Activated CD8-positive, alpha-beta T cell treated with anti-CD3 and anti-CD28 coated beads for 36 hours (primary cell): ENCODE measurements at regions not wholly inside any gene's neighbourhood (a gene's known extent, or its start where the extent isn't known, plus 50 kb on each side); places are given as distances from the start of the nearest gene placed in this dataset.

Experiments
- ATAC-seq: fragments of 200-7000 bp; cut with Tn5 transposase; one replicate; pipeline ENCODE4 v1.10.0; 2021; ENCODE audit warnings: mild to moderate bottlenecking, moderate library complexity
- CTCF ChIA-PET: fragments of 350-600 bp; sonication (Branson Sonifier 250); formaldehyde crosslinking; loops from one replicate; lab custom pipeline; 2021; ENCODE audit warnings: antibody characterized with exemption; lab: Charles Lee
- POLR2A ChIA-PET: fragments of 350-600 bp; sonication (Branson Sonifier 250); formaldehyde crosslinking; loops from one replicate; lab custom pipeline; 2021; ENCODE audit warnings: antibody characterized with exemption; lab: Charles Lee
- DNase-seq: peaks from one replicate; pipeline ENCODE4 v3.0.0-alpha.2; 2020
- H3K27ac Mint-ChIP-seq: one replicate; pipeline ENCODE4 v1.8.0; 2021; ENCODE audit warnings: mild to moderate bottlenecking, mixed read lengths
- H3K27me3 Mint-ChIP-seq: one replicate; pipeline ENCODE4 v1.8.0; 2021; ENCODE audit warnings: mixed read lengths
- H3K36me3 Mint-ChIP-seq: one replicate; pipeline ENCODE4 v1.8.0; 2021; ENCODE audit warnings: low read depth, mixed read lengths
- H3K4me1 Mint-ChIP-seq: one replicate; pipeline ENCODE4 v1.8.0; 2021; ENCODE audit warnings: low read depth, mixed read lengths
- H3K4me3 Mint-ChIP-seq: one replicate; pipeline ENCODE4 v1.8.0; 2021; ENCODE audit warnings: mild to moderate bottlenecking, moderate library complexity, mixed read lengths
- H3K9me3 Mint-ChIP-seq: one replicate; pipeline ENCODE4 v1.8.0; 2021; ENCODE audit warnings: mixed read lengths
- CTCF ChIP-seq: fragments of 200-600 bp; IDR thresholded peaks from one replicate; pipeline ENCODE4 v1.8.0; 2022; ENCODE audit warnings: antibody characterized with exemption, mild to moderate bottlenecking
- intact Hi-C: fragments of 100-400 bp; cut with micrococcal nuclease; formaldehyde crosslinking; loops from one replicate; pipeline ENCODE4 v1.10.0; 2022

GRCh38 chr14:54177641-54178621 is 218.9 kb upstream of the CDKN3 start:
- CTCF ChIA-PET, result interaction anchor here (3.1 to 5.7 kb wide), 2 partner anchors 170 to 639 kb away, joined by 10 to 29 read pairs; no protein-coding TSS in a partner anchor
- Mint-ChIP-seq H3K4me1 (no peaks in the 10 kb centered on the region), H3K27ac (no peak overlapping the region), H3K36me3 (no peaks in the 10 kb centered on the region), H3K27me3 (peaks cover 19% of the 10 kb centered on the region), H3K4me3 (no peak overlapping the region), H3K9me3 (no peaks in the 10 kb centered on the region)
- no peak for TF ChIP-seq CTCF
- POLR2A ChIA-PET, result no interaction called here
- DNase-seq (no peak), ATAC-seq (no peak)
- intact Hi-C loops, result loop anchor here (5.0 to 10.0 kb wide), 2 partner anchors 246 to 643 kb away; no protein-coding TSS in a partner anchor

GRCh38 chr14:54182419-54183045 is 214.3 kb upstream of the CDKN3 start:
- ChIA-PET POLR2A (no interaction called here), CTCF (interaction anchor here (1.0 to 6.2 kb wide), 2 partner anchors 8 to 165 kb away, joined by 3 to 39 read pairs; no protein-coding TSS in a partner anchor)
- H3K36me3 Mint-ChIP-seq, result no peaks in the 10 kb centered on the region
- no peak for TF ChIP-seq CTCF
- H3K27me3 Mint-ChIP-seq, result peaks cover 9% of the 10 kb centered on the region
- H3K4me1 Mint-ChIP-seq, result no peaks in the 10 kb centered on the region
- no peak overlapping the region for H3K4me3 Mint-ChIP-seq
- intact Hi-C loops, result no loop called here
- H3K9me3 Mint-ChIP-seq, result no peaks in the 10 kb centered on the region
- ATAC-seq, result no peak
- no peak for DNase-seq
- no peak overlapping the region for H3K27ac Mint-ChIP-seq

- TF ChIP-seq CTCF, result no peak
- intact Hi-C loops, result no loop called here
- POLR2A ChIA-PET, result interaction anchor here (0.6 kb wide), 1 partner anchor 32 kb away, joined by 3 read pairs; no protein-coding TSS in a partner anchor
- H3K4me3 Mint-ChIP-seq, result no peak overlapping the region
- no peaks in the 10 kb centered on the region for H3K36me3 Mint-ChIP-seq
- H3K27ac Mint-ChIP-seq, result no peak overlapping the region
- peaks cover 3% of the 10 kb centered on the region for H3K27me3 Mint-ChIP-seq
- CTCF ChIA-PET, result interaction anchor here (0.5 to 6.2 kb wide), 3 partner anchors 12 to 306 kb away, joined by 3 to 39 read pairs (median 3); no protein-coding TSS in a partner anchor
- H3K9me3 Mint-ChIP-seq, result no peaks in the 10 kb centered on the region
- H3K4me1 Mint-ChIP-seq, result peaks cover 4% of the 10 kb centered on the region
- ATAC-seq (no peak), DNase-seq (no peak)
These were observed 209.7 kb upstream of the CDKN3 start for GRCh38 chr14:54186821-54187763.

- TF ChIP-seq CTCF, result no peak
- Mint-ChIP-seq H3K36me3 (no peaks in the 10 kb centered on the region), H3K4me3 (no peak overlapping the region), H3K4me1 (peaks cover 4% of the 10 kb centered on the region), H3K27ac (no peak overlapping the region), H3K9me3 (no peaks in the 10 kb centered on the region), H3K27me3 (peaks cover 1% of the 10 kb centered on the region)
- ChIA-PET POLR2A (no interaction called here), CTCF (interaction anchor here (0.5 to 6.2 kb wide), 3 partner anchors 13 to 305 kb away, joined by 3 to 39 read pairs (median 3); no protein-coding TSS in a partner anchor)
- DNase-seq (no peak), ATAC-seq (no peak)
- intact Hi-C loops, result no loop called here
These were observed 208.6 kb upstream of the CDKN3 start for GRCh38 chr14:54188064-54188666.
